ENCODE measurements at regions not wholly inside any gene's neighbourhood (a gene's known extent, or its start where the extent isn't known, plus 50 kb on each side); places are given as distances from the start of the nearest gene placed in this dataset.

- DNase-seq, result no peak
These were observed 201.5 kb upstream of the GATB start for GRCh38 chr4:151962138-151962823.

DNA sequence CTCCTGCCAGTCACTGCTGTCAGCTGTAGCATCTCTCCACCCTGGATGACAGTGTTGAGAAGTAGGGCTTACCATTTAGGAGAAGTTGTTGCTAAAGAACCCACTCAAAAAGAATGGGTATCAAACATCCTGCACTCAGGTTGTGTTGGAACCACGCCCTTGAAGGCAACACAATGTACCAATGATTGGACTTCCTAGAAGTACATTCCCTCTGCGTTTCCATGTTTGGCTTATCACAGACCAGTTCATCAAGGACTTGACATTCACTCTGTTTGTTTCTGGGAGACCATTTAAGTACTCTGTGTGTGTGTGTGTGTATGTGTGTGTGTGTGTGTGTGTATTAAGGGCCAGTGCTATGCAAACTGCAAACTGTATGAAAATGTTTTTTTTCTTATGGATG lies 200.6 kb upstream of the GATB start:
- no peak for DNase-seq

DNA sequence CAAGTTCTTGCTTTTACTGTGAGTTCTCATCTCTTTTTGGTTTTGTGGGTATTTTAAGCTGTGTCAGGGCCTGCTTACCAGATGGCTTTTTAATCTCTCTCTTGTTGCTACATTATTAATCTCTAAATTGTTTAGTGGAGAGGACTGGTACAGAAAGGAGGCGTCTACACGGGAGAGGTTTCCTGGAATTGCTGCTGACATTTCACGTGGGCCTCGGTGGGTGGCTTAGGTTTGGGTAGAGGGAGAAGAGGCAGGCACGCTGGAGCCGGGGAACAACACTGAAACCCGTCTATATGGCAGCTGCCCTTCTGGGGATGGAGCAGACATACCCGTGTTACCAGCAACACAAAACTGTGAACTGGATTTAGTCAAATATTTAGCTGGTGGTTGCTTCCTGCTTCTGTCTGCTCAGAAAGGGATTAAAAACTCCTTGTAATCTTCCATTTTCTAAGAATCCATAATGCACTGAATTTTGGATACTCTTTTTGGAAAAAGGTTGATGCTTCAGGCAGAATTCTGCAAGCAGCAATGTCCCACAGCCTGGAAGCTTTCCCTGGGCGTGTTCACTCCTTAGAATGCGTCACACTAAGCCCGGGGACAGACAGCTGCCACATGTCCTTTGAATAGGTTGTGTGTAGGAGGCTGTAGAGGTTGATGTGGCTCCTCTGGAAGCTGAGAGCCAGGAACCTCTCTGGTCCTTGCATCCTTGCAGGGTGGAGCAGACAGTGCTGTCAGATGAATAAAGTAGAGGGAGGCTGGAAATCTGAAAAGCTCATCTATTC lies 199.8 kb upstream of the GATB start:
- DNase-seq, result no peak

- no peak for DNase-seq
These were observed 196.3 kb upstream of the GATB start for GRCh38 chr4:151957153-151957552.

- DNase-seq, result no peak
These were observed 195.0 kb upstream of the GATB start for GRCh38 chr4:151955721-151956380.

GRCh38 chr4:151953795-151954372 lies 193.1 kb upstream of the GATB start:
- DNase-seq, result no peak

DNA sequence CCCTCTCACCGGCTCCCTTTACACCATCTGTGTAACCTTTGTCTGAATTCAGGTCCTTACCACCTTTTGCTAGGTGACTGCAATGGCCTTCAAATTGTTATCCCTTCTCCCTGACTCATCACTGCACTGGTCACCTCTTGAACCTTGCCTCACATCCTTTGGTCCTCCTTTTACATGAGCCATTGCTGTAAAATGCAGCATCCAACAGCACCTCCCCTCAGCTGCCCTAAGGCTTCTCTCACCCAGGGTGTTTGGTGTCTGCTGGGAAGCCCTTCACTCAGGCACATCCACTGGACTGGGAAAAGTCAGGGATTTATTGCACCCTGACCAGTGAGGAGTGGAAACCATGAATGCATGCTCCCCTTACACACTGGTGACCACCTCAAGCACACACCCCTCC lies 192.5 kb upstream of the GATB start:
- DNase-seq, result no peak

GRCh38 chr4:151952711-151953254 lies 192.0 kb upstream of the GATB start:
- DNase-seq, result no peak

GRCh38 chr4:151952137-151952536 lies 191.3 kb upstream of the GATB start:
- DNase-seq, result no peak

- DNase-seq, result no peak
These were observed 190.9 kb upstream of the GATB start for GRCh38 chr4:151951671-151952050.

- no peak for DNase-seq
These were observed 190.3 kb upstream of the GATB start for GRCh38 chr4:151950993-151951670.

- no peak for DNase-seq
These were observed 187.7 kb upstream of the GATB start for GRCh38 chr4:151948351-151949016.

DNA sequence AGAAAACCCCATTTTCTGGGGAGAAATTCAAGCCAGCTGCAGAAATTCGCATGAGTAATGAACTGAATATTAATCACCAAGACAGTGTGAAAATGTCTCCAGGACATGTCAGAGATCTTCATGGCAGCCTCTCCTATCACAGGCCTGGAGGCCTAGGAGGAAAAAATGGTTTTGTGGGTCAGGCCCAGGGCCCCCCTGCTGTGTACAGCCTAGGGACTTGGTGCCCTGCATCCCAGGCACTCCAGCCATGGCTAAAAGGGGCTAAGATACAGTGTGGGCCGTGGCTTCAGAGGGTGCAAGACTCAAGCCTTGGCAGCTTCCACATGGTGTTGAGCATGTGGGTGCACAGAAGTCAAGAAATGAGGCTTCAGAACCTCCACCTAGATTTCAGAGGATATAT lies 185.9 kb upstream of the GATB start:
- no peak for DNase-seq

DNA sequence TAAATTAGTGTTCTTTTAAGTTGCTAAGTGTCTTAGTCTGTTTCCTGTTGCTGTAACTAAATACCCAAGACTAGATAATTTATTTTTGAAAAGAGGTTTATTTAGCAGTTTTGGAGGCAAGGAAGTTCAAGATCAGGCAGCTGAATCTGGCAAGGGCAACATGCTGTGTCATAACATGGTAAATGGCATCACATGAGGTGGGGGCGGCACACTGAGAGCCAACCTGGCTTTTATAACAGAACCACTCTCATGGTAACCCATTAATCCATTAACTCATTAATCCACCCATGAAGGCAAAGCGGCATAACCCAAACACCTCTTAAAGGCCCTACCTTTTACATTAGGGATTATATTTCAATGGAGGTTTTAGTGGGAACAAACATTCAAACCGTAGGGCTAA lies 182.2 kb upstream of the GATB start:
- no peak for DNase-seq

DNA sequence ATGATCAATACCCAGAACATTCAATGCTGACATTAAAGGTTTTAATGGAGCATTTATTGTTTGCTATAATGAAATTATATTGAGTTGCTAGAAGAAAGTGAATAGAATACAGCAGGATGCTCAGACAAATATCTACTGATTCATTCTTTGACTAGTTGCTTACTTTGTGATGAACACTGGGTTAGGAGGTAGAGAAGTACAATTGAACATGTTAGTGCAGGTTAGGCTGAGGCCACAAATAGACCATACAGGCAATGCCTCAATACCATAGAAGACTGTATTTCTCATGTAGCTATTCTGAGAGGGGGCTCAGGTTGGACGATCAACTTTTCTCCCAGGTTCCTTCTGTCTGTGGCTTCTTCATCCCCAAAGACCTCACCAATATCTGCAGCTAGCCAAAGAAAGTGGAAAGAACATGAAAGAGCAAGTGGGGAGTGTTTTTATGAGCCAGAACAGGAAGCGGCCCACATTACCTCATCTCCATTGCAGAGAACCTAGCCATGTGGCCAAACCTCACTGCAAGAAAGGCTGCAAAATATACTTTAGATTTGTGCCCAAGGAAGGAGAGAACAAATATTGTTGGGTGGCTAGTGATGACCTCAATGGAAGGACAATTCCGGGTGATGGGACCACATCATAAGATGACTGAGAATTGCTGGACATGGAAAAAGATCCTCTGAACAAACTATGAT lies 180.3 kb upstream of the GATB start:
- DNase-seq, result no peak

GRCh38 chr4:151940291-151940690 lies 179.5 kb upstream of the GATB start:
- DNase-seq, result no peak

- no peak for DNase-seq
These were observed 178.9 kb upstream of the GATB start for GRCh38 chr4:151939670-151940069.

GRCh38 chr4:151935411-151935810 lies 174.6 kb upstream of the GATB start:
- no peak for DNase-seq

GRCh38 chr4:151934766-151935165 lies 174.0 kb upstream of the GATB start:
- no peak for DNase-seq

DNA sequence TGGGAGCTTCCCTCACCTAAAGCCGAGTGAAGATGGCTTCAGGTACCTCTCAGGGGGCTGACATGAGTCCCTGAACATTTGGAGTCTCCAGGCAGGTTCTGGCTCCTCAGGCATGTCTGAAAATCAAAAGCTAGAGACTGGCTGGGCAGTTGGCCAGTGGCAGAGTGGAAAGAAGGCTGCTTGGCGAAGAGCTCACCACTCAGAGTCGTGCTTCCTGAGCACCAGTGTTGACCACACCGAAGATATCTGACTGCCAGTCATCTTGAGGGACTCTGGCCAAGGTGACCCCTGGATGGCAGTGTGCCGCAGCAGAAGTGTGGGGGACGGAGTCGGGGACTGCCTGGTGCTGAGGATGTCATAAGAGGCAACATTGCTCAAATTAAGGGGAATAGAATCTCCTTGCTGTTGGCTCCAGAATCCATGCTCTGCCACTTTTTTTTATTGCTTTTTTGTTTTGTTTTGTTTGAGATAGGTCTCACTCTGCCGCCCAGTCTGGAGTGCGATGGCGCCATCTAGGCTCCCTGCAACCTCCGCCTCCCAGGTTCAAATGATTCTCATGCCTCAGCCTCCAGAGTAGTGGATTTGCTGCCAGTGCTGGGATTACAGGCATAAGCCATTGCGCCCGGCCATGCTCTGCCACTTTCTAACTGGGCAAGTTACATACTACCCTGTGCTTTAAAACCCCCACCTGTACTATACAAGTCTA lies 172.5 kb upstream of the GATB start:
- DNase-seq, result no peak

GRCh38 chr4:151931563-151931962 lies 170.8 kb upstream of the GATB start:
- peak; percentile 3 for DNase-seq

Measured in NCI-H2029 (cell line).